Endothelial cell of hepatic sinusoid (primary cell): ENCODE measurements at regions not wholly inside any gene's neighbourhood (a gene's known extent, or its start where the extent isn't known, plus 50 kb on each side); places are given as distances from the start of the nearest gene placed in this dataset.

Source experiments
- in situ Hi-C: cut with HindIII; loops from 2 replicates; pipeline ENCODE4 v1.10.0; 2017; ENCODE audit warnings: low sequenced_read_pairs

GRCh38 chr11:71311928-71312510, 59.6 kb upstream of the SHANK2 start:
- in situ Hi-C loops = no loop called here

GRCh38 chr11:71311176-71311925, 59.0 kb upstream of the SHANK2 start:
- in situ Hi-C loops = no loop called here

GRCh38 chr11:71310184-71310583, 57.8 kb upstream of the SHANK2 start:
- in situ Hi-C loops = no loop called here

- in situ Hi-C loops = no loop called here
Observed at GRCh38 chr11:71309611-71310010, 57.2 kb upstream of the SHANK2 start.

- in situ Hi-C loops = no loop called here
Observed at GRCh38 chr11:71309181-71309580, 56.8 kb upstream of the SHANK2 start.

GRCh38 chr11:71307811-71308645, 55.7 kb upstream of the SHANK2 start:
- in situ Hi-C loops = no loop called here

GRCh38 chr11:71305451-71306125, 53.2 kb upstream of the SHANK2 start:
- in situ Hi-C loops = no loop called here

GRCh38 chr11:71305041-71305440, 52.7 kb upstream of the SHANK2 start:
- in situ Hi-C loops = no loop called here

GRCh38 chr11:71304491-71304890, 52.1 kb upstream of the SHANK2 start:
- in situ Hi-C loops = no loop called here

GRCh38 chr11:71304045-71304444, 51.7 kb upstream of the SHANK2 start:
- in situ Hi-C loops = no loop called here

GRCh38 chr11:71302911-71303310, 50.5 kb upstream of the SHANK2 start:
- in situ Hi-C loops = no loop called here

GRCh38 chr11:71302534-71302909, 50.1 kb upstream of the SHANK2 start:
- in situ Hi-C loops = no loop called here
